ENCODE measurements at regions not wholly inside any gene's neighbourhood (a gene's known extent, or its start where the extent isn't known, plus 50 kb on each side); places are given as distances from the start of the nearest gene placed in this dataset.

GRCh38 chr7:106584914-106585759 lies 75.8 kb downstream of the CCDC71L start:
- Histone ChIP-seq H3K9me3 (ENCODE audit: control insufficient read depth in 1 of 2, insufficient read depth in 1 of 2, low read depth in 1 of 2, low read length in 2 of 2) (no peaks in the 10 kb centered on the region), H3K36me3 (ENCODE audit: control insufficient read depth in 1 of 2, insufficient read depth in 2 of 2, low read length in 2 of 2) (no peaks in the 10 kb centered on the region), H3K9ac (ENCODE audit: low read length) (no peak overlapping the region), H4K20me1 (ENCODE audit: insufficient read depth) (no peaks in the 10 kb centered on the region), H3K79me2 (ENCODE audit: insufficient read depth, low read length) (no peaks in the 10 kb centered on the region), H3K9me2 (ENCODE audit: insufficient read depth) (no peaks in the 10 kb centered on the region), H3K27me3 (ENCODE audit: insufficient read depth, low read length) (no peaks in the 10 kb centered on the region), H2AFZ (ENCODE audit: low read depth, low read length, poor library complexity, severe bottlenecking) (no peak overlapping the region), H3K27ac (ENCODE audit: low read depth, low read length) (no peak overlapping the region), H3K4me1 (ENCODE audit: control insufficient read depth in 1 of 2, insufficient read depth in 2 of 2, low read length in 2 of 2) (no peaks in the 10 kb centered on the region), H3K4me3 (replicated peaks in 1 of 2; ENCODE audit: low read depth in 1 of 2, low read length in 2 of 2) (no peak overlapping the region), H3K4me2 (ENCODE audit: low read length) (no peak overlapping the region)
- CTCF ChIA-PET = no interaction called here
- RAD21 ChIA-PET (ENCODE audit: low non-redundant PET in 1 of 2, low total read pairs in 2 of 2, uncharacterized antibody in 2 of 2, unreplicated experiment in 2 of 2) = no interaction called here
- DNase-seq (ENCODE audit: low read depth, low spot score) = no peak
- no peak for ATAC-seq
- no TSS peak for BruUV-seq (replicated peaks)
- TF ChIP-seq REST (IDR thresholded peaks at IDR 0.05; ENCODE audit: low read depth) (no peak), ZNF274 (IDR thresholded peaks at IDR 0.05; ENCODE audit: low read depth, low read length) (no peak), EGR1 (IDR thresholded peaks at IDR 0.05; ENCODE audit: low read depth) (no peak), CBX3 (IDR thresholded peaks at IDR 0.05; ENCODE audit: low read depth) (no peak), SRF (IDR thresholded peaks at IDR 0.05; ENCODE audit: low read depth) (no peak), ATF3 (IDR thresholded peaks at IDR 0.05) (no peak), EZH2 (IDR thresholded peaks at IDR 0.05) (no peak), ZFX (IDR thresholded peaks at IDR 0.05) (no peak), JUND (IDR thresholded peaks at IDR 0.05) (no peak), CEBPB (IDR thresholded peaks at IDR 0.05; ENCODE audit: low read depth) (no peak), ELF1 (IDR thresholded peaks at IDR 0.05; ENCODE audit: borderline replicate concordance, low read depth) (no peak), TCF7L2 (IDR thresholded peaks at IDR 0.05; ENCODE audit: borderline replicate concordance, extremely low read depth, insufficient read depth, insufficient read length) (no peak), EZH2phosphoT487 (IDR thresholded peaks at IDR 0.05; ENCODE audit: borderline replicate concordance) (no peak), SP1 (IDR thresholded peaks at IDR 0.05; ENCODE audit: low read depth) (no peak), MAX (IDR thresholded peaks at IDR 0.05) (no peak), POLR2A (IDR thresholded peaks at IDR 0.05; ENCODE audit: borderline replicate concordance, extremely low read depth, insufficient read depth, insufficient read length) (no peak), CTCF (IDR thresholded peaks at IDR 0.05 in 2 of 3, conservative IDR thresholded peaks at IDR 0.05 in 1 of 3; ENCODE audit: borderline replicate concordance in 1 of 3, insufficient read depth in 1 of 3, low read depth in 2 of 3, low read length in 2 of 3) (no peak), FOSL1 (IDR thresholded peaks at IDR 0.05; ENCODE audit: low read depth) (no peak), POLR2AphosphoS5 (IDR thresholded peaks at IDR 0.05; ENCODE audit: low read depth, low read length) (no peak), RAD21 (IDR thresholded peaks at IDR 0.05; ENCODE audit: low read depth) (no peak)
- POLR2A ChIA-PET = no interaction called here
- intact Hi-C loops (cut with micrococcal nuclease) = no loop called here

All from HCT116 (cell line).